ENCODE measurements at regions not wholly inside any gene's neighbourhood (a gene's known extent, or its start where the extent isn't known, plus 50 kb on each side); places are given as distances from the start of the nearest gene placed in this dataset.

DNA sequence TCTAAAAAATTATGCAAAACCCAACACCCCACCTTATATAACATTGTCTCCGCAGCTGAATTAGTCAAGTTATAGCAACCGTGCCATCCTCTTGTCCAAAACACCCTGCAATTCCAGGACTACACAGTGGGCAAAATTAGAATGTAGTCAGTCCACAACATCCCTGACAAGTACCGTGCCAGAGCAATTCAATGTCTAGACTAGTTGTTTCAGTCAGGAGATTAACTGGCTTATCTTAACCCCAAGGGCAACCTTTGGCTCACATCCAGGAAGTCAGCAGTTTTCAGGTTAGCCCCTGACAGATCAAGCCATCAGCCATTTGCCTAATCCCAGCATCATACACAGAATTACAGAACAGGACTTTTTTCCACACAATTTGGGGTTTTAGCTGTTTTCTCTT, 240.8 kb upstream of the TMEM161B start:
- TF ChIP-seq, protein P1, sequence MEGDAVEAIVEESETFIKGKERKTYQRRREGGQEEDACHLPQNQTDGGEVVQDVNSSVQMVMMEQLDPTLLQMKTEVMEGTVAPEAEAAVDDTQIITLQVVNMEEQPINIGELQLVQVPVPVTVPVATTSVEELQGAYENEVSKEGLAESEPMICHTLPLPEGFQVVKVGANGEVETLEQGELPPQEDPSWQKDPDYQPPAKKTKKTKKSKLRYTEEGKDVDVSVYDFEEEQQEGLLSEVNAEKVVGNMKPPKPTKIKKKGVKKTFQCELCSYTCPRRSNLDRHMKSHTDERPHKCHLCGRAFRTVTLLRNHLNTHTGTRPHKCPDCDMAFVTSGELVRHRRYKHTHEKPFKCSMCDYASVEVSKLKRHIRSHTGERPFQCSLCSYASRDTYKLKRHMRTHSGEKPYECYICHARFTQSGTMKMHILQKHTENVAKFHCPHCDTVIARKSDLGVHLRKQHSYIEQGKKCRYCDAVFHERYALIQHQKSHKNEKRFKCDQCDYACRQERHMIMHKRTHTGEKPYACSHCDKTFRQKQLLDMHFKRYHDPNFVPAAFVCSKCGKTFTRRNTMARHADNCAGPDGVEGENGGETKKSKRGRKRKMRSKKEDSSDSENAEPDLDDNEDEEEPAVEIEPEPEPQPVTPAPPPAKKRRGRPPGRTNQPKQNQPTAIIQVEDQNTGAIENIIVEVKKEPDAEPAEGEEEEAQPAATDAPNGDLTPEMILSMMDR (IDR thresholded peaks at IDR 0.05): no peak
- TF ChIP-seq POLR2A (IDR thresholded peaks at IDR 0.05) (no peak), EP300 (IDR thresholded peaks at IDR 0.05) (no peak)
